Activated naive CD4-positive, alpha-beta T cell treated with anti-CD3 and anti-CD28 coated beads, Interleukin-2, amount 10 ng/mL, durations not matched to agents 7 days and 5 days (primary cell): ENCODE measurements at regions not wholly inside any gene's neighbourhood (a gene's known extent, or its start where the extent isn't known, plus 50 kb on each side); places are given as distances from the start of the nearest gene placed in this dataset.

Source experiments
- CTCF ChIA-PET: fragments of 350-600 bp; sonication (Branson Sonifier 250); formaldehyde crosslinking; loops from one replicate; lab custom pipeline; 2021; ENCODE audit warnings: antibody characterized with exemption; lab: Charles Lee
- DNase-seq: peaks from one replicate; pipeline ENCODE4 v3.0.0-alpha.2; 2020
- H3K27ac Mint-ChIP-seq: one replicate; pipeline ENCODE4 v1.8.0; 2021; ENCODE audit warnings: mild to moderate bottlenecking, moderate library complexity, mixed read lengths
- H3K27me3 Mint-ChIP-seq: one replicate; pipeline ENCODE4 v1.8.0; 2021; ENCODE audit warnings: mild to moderate bottlenecking, mixed read lengths
- H3K36me3 Mint-ChIP-seq: one replicate; pipeline ENCODE4 v1.8.0; 2021; ENCODE audit warnings: mixed read lengths
- H3K4me1 Mint-ChIP-seq: one replicate; pipeline ENCODE4 v1.8.0; 2021; ENCODE audit warnings: mixed read lengths
- H3K4me3 Mint-ChIP-seq: one replicate; pipeline ENCODE4 v1.8.0; 2021; ENCODE audit warnings: mild to moderate bottlenecking, moderate library complexity, mixed read lengths
- H3K9me3 Mint-ChIP-seq: one replicate; pipeline ENCODE4 v1.8.0; 2021; ENCODE audit warnings: mixed read lengths

DNA sequence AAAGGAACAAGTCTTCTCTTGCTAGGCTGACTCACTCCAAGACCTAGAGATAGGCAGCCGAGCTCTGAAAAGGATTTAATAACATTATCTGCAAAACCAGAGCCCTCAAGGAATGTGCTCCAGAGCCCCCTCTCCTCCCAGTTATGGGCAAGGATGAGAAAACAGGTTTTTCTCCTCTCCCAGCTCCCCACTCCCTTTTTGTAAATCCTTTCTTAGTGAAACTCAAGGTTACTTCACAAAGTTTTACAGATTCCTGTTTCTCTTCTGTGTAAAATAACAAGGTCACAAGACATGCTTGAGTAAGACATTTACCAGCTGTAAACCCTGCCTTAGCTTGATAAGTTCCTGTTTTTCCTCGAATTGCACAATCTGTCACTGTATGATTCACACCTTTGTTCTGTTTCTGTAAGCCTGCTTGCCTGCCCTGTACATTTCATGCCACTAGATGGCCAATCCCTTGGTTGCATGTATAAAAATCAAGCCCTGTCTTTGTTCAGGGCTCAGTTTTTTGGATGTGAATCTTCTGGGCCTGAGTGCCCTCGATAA, 489.4 kb downstream of the KCNA4 start:
- peaks cover 16% of the 10 kb centered on the region for H3K9me3 Mint-ChIP-seq
- no peak overlapping the region for H3K4me3 Mint-ChIP-seq
- H3K36me3 Mint-ChIP-seq = no peaks in the 10 kb centered on the region
- no peaks in the 10 kb centered on the region for H3K4me1 Mint-ChIP-seq
- no peaks in the 10 kb centered on the region for H3K27me3 Mint-ChIP-seq
- CTCF ChIA-PET = no interaction called here
- no peak for DNase-seq
- H3K27ac Mint-ChIP-seq = no peak overlapping the region

DNA sequence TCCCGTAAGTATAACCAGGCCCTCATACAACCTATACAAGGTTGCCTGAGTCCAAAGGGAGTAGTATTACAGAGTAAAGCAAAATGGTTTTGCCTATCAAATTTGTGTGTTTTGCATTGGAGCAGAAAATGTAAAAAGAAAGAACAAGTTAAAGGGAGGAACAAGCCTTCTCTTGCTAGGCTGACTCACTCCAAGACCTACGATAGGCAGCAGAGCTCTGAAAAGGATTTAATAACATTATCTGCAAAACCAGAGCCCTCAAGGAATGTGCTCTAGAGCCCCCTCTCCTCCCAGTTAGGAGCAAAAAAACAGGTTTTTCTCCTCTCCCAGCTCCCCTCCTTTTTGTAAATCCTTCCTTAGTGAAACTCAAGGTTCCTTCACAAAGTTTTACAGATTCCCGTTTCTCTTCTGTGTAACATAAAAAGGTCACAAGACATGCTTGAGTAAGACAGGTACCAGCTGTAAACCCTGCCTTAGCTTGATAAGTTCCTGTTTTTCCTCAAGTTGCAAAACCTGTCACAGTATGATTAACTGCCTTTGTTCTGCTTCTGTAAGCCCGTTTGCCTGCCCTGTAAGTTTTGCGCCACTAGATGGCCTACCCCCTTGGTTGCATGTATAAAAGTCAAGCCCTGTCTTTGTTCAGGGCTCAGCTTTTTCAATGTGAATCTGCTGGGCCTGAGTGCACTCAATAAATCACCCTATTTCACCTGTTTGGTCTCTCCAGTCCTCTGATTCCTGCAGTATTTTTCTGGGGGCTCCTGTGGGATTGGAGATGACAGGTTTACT, 498.2 kb downstream of the KCNA4 start:
- peaks cover 32% of the 10 kb centered on the region for H3K9me3 Mint-ChIP-seq
- H3K27me3 Mint-ChIP-seq = no peaks in the 10 kb centered on the region
- DNase-seq = no peak
- H3K27ac Mint-ChIP-seq = no peak overlapping the region
- no peak overlapping the region for H3K4me3 Mint-ChIP-seq
- CTCF ChIA-PET = no interaction called here
- no peaks in the 10 kb centered on the region for H3K4me1 Mint-ChIP-seq
- no peaks in the 10 kb centered on the region for H3K36me3 Mint-ChIP-seq

DNA sequence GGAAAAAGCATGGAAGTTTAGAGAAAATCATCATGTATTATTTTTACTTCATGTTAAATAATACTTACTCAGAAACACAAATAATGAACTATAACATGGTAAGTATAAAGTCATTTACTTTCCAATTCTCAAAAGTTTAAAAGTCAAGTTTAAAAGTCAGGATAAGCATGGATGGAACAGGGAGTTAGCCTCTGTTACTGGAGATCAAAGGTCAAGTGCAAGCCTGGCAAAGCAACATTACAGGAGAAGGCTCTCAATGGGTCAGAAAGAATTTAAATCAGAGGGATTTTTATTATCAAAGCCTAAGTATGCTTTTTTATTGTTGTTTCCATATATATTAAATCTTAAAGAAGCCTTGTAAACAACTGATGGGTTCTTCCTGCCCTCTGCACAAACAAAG, 505.4 kb downstream of the KCNA4 start:
- Mint-ChIP-seq H3K4me3 (no peak overlapping the region), H3K9me3 (no peaks in the 10 kb centered on the region), H3K4me1 (no peaks in the 10 kb centered on the region), H3K36me3 (no peaks in the 10 kb centered on the region), H3K27ac (no peak overlapping the region), H3K27me3 (no peaks in the 10 kb centered on the region)
- no peak for DNase-seq
- CTCF ChIA-PET = no interaction called here

DNA sequence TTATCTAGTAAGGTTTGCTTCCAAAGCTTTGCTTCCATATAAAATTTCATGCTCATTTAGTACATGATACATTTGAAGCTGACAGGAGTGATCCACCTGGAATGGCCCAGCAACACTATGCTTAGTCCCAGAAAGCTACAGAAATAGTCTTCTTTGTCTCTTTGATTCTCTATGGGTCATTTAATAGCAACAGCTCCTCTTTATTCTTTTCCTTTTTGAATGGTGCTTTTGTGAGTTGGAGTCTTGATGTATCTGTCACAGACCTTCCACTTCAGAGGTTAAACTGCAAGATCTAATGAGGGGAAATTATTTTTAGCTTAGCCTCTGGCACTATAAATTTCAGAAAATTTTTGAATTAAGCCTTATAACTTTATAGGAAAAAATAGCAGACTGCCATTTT, 509.5 kb downstream of the KCNA4 start:
- no peaks in the 10 kb centered on the region for H3K4me1 Mint-ChIP-seq
- DNase-seq = no peak
- H3K27me3 Mint-ChIP-seq = no peaks in the 10 kb centered on the region
- H3K27ac Mint-ChIP-seq = no peak overlapping the region
- H3K9me3 Mint-ChIP-seq = no peaks in the 10 kb centered on the region
- H3K36me3 Mint-ChIP-seq = no peaks in the 10 kb centered on the region
- CTCF ChIA-PET = no interaction called here
- no peak overlapping the region for H3K4me3 Mint-ChIP-seq

DNA sequence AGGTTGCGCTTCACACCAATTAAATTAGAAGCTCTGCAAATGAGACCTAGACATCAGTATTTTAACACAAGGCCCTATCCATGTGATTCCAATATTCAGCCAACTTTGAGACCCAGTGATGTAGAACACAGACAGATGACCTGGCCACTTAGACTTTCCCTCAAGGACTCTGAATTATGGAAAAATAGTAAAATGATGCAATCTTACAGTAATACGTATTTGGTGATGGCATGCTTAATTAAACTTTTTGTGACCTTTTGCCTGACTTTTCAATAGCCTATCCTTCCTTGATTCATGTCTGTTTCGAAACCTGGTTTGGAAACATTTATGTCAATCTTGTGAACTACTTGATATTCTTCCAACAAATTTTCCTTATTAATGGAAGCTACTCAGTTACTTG, 521.2 kb downstream of the KCNA4 start:
- CTCF ChIA-PET = no interaction called here
- H3K27ac Mint-ChIP-seq = no peak overlapping the region

DNA sequence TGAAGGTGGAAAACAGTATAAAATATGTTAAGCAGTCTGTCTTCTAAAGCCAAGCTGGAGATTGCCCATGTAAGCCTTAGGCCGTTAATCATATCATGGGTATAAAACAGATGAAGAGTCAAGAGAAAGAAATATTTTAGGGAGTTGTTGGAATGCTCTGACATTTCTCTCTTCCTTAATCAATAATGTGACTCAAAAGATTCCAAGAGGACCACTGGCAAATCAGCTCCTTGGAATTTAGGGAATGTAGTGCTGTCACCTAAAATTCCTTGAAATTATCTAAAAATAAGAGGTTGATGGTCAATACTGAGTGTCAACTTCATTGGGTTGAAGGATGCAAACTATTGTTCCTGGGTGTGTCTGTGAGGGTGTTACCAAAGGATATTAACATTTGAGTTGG, 525.9 kb downstream of the KCNA4 start:
- CTCF ChIA-PET = no interaction called here
- Mint-ChIP-seq H3K36me3 (no peaks in the 10 kb centered on the region), H3K27me3 (no peaks in the 10 kb centered on the region), H3K9me3 (peaks cover 6% of the 10 kb centered on the region), H3K27ac (no peak overlapping the region), H3K4me1 (no peaks in the 10 kb centered on the region), H3K4me3 (no peak overlapping the region)
- DNase-seq = no peak

More for the DNA sequence above, 521.2 kb downstream of the KCNA4 start:
- no peak overlapping the region for H3K4me3 Mint-ChIP-seq
- no peaks in the 10 kb centered on the region for H3K36me3 Mint-ChIP-seq
- peaks cover 6% of the 10 kb centered on the region for H3K9me3 Mint-ChIP-seq
- H3K4me1 Mint-ChIP-seq = no peaks in the 10 kb centered on the region
- H3K27me3 Mint-ChIP-seq = no peaks in the 10 kb centered on the region
- DNase-seq = no peak

DNA sequence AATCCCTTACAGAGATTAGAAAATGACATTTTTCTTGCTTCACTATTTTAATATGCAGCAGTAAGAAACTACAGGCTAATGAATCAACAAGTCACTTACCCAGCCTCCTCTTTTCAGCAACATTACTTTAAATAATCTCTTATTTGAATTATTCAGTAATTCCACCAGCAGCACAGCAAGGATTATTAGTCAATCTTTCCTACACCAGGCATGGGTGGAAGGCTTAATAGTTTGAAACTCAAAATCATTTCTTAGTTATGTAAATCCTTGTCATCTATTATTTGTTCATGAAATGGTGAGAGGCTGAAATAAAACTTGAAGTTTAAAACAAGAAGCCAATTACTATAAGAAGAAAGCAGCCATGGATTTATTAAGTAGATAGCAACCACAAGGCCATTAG, 530.5 kb downstream of the KCNA4 start:
- no peak overlapping the region for H3K4me3 Mint-ChIP-seq
- H3K36me3 Mint-ChIP-seq = no peaks in the 10 kb centered on the region
- no peak for DNase-seq
- no peaks in the 10 kb centered on the region for H3K27me3 Mint-ChIP-seq
- H3K4me1 Mint-ChIP-seq = no peaks in the 10 kb centered on the region
- H3K27ac Mint-ChIP-seq = no peak overlapping the region
- CTCF ChIA-PET = no interaction called here
- H3K9me3 Mint-ChIP-seq = peaks cover 3% of the 10 kb centered on the region

DNA sequence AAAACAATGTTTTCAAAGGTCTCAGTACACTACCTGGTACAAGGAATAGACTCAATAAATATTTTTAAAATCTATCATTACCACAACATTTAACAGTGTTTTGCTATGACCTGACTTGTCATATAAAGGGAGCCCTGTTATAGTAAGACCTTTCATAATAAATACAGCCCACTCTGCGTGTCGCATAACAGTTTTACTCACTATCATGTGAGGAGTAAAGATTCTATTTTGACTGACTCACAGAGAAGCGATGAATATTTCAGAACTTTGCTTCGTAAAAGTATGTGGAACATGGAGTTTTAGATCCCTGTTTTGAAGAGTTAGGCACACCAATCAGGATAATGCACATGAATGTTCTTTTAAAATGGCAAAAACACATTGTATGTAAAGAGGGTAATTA, 531.2 kb downstream of the KCNA4 start:
- no peak overlapping the region for H3K4me3 Mint-ChIP-seq
- H3K4me1 Mint-ChIP-seq = no peaks in the 10 kb centered on the region
- CTCF ChIA-PET = no interaction called here
- no peaks in the 10 kb centered on the region for H3K27me3 Mint-ChIP-seq
- no peak for DNase-seq
- no peaks in the 10 kb centered on the region for H3K36me3 Mint-ChIP-seq
- H3K27ac Mint-ChIP-seq = no peak overlapping the region
- H3K9me3 Mint-ChIP-seq = peaks cover 2% of the 10 kb centered on the region

DNA sequence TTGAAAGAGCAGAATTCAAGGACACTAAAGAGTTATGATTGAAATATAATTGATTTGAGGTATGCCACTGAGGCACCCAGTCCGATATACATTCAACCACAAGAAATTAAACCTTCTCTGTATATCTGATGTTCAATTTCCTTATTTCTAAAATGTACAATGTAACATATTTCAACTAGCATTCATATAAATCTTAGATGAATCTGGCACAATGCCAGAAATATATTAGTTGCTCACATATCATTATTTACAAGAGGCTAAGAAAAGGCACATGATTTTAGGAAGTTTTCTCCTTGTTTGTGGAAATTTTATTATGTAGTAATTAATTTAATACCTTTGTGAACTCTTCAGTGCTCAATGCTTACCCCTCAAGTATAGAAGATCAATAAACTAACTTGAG, 532.3 kb downstream of the KCNA4 start:
- Mint-ChIP-seq H3K36me3 (no peaks in the 10 kb centered on the region), H3K9me3 (peaks cover 2% of the 10 kb centered on the region), H3K4me3 (no peak overlapping the region), H3K4me1 (no peaks in the 10 kb centered on the region), H3K27me3 (no peaks in the 10 kb centered on the region), H3K27ac (no peak overlapping the region)
- no peak for DNase-seq
- CTCF ChIA-PET = no interaction called here

DNA sequence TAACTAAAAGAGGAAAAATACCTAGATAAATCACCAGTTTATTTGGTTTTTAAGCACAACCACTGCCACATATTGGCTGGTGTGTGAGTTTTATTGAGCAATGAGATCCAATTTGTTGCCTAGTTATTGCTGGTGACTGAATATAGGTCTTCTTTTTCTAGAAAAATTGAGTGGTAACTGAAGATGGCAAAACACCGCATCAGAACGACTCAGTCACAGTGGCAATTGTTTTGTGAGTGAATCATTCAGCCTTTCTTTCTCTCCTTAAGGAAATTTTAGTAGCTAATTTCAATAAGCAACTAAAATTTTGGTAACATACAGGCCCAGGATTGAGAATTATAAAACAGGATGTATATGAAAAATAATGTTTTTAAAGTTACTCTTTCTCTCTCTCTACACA, 533.0 kb downstream of the KCNA4 start:
- H3K4me3 Mint-ChIP-seq = no peak overlapping the region
- CTCF ChIA-PET = no interaction called here
- H3K36me3 Mint-ChIP-seq = no peaks in the 10 kb centered on the region
- no peaks in the 10 kb centered on the region for H3K27me3 Mint-ChIP-seq
- no peaks in the 10 kb centered on the region for H3K4me1 Mint-ChIP-seq
- no peak for DNase-seq
- no peak overlapping the region for H3K27ac Mint-ChIP-seq
- peaks cover 2% of the 10 kb centered on the region for H3K9me3 Mint-ChIP-seq

DNA sequence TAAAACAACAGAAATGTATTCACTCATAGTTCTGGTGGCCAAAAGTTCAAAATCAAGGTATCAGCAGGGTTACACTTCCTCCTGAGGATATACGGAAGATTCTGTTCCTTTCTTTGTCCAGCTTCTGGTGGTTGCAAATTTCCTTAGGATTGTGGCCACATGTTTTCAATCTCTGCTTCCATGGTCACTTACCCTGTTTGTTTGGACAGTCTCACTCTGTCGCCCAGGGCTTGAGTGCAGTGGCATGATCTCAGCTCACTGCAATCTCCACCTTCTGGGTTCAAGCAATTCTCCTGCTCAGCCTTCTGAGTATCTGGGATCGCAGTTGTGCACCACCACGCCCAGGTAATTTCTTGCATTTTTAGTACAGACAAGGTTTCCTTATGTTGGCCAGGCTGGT, 534.3 kb downstream of the KCNA4 start:
- no peaks in the 10 kb centered on the region for H3K4me1 Mint-ChIP-seq
- H3K9me3 Mint-ChIP-seq = peaks cover 2% of the 10 kb centered on the region
- CTCF ChIA-PET = no interaction called here
- H3K36me3 Mint-ChIP-seq = no peaks in the 10 kb centered on the region
- H3K4me3 Mint-ChIP-seq = no peak overlapping the region
- no peaks in the 10 kb centered on the region for H3K27me3 Mint-ChIP-seq
- DNase-seq = no peak
- no peak overlapping the region for H3K27ac Mint-ChIP-seq

DNA sequence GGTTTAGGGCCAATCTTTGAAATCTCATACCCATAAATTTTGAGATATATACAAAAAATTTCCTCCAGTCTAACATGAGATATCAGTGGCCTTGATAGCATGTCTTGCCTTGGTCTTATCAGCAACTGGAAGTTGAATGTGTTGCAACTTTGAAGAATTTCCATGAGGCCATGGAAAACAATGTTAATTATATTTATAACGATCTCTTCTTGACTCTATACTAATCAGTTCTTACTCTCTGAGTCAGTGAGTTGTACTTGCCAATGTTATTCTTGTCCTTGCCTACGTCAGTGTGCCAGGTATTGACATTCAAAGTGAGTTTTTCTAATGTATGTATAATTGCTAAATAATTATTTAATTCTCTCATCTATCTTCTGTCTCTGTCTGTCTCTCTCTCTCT, 535.1 kb downstream of the KCNA4 start:
- no peak overlapping the region for H3K27ac Mint-ChIP-seq
- no peaks in the 10 kb centered on the region for H3K4me1 Mint-ChIP-seq
- no peak overlapping the region for H3K4me3 Mint-ChIP-seq
- CTCF ChIA-PET = no interaction called here
- no peak for DNase-seq
- no peaks in the 10 kb centered on the region for H3K36me3 Mint-ChIP-seq
- H3K27me3 Mint-ChIP-seq = no peaks in the 10 kb centered on the region
- peaks cover 2% of the 10 kb centered on the region for H3K9me3 Mint-ChIP-seq

DNA sequence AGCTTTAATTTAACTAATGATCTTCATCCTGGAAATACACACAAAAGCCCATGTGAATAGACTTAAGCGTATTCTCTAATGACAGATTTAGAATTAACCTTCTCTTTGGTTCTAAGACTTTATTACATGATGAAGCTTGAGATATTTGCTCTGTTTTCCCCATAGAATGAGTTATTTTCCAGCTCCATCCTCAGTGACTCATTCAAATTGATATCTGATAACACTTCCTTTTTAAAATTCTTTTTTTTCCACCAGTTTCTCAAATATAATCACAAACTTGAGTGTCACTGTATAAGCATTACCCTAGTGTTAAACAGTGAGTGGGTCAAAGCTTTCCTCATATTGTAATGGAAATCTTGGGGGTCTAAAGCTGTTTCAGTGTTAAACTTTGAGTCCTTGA, 535.8 kb downstream of the KCNA4 start:
- H3K4me1 Mint-ChIP-seq = no peaks in the 10 kb centered on the region
- H3K36me3 Mint-ChIP-seq = no peaks in the 10 kb centered on the region
- H3K27ac Mint-ChIP-seq = no peak overlapping the region
- peaks cover 2% of the 10 kb centered on the region for H3K9me3 Mint-ChIP-seq
- CTCF ChIA-PET = no interaction called here
- DNase-seq = no peak
- H3K4me3 Mint-ChIP-seq = no peak overlapping the region
- no peaks in the 10 kb centered on the region for H3K27me3 Mint-ChIP-seq

DNA sequence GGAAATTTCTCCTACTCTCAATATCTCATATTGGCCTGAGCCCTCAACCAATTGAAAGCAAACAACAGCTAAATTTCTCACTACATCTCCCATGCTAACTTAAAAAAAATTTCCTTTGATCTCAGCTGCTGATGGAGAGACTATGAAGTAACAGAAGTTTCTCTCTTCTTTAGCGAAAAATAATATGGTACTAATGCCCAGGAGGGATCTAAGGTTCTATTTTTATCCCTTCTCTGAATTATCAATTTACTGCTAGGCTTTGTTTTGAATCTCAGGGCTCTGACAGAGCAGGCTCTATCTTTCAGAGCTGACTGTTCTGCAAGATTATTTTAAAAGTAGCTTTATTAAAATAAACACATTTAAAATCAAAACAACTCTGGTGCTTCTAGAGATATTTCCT, 558.6 kb downstream of the KCNA4 start:
- no peak for DNase-seq
- no peaks in the 10 kb centered on the region for H3K4me1 Mint-ChIP-seq
- no peaks in the 10 kb centered on the region for H3K27me3 Mint-ChIP-seq
- CTCF ChIA-PET = no interaction called here
- H3K4me3 Mint-ChIP-seq = no peak overlapping the region
- no peaks in the 10 kb centered on the region for H3K9me3 Mint-ChIP-seq
- H3K27ac Mint-ChIP-seq = no peak overlapping the region
- no peaks in the 10 kb centered on the region for H3K36me3 Mint-ChIP-seq

DNA sequence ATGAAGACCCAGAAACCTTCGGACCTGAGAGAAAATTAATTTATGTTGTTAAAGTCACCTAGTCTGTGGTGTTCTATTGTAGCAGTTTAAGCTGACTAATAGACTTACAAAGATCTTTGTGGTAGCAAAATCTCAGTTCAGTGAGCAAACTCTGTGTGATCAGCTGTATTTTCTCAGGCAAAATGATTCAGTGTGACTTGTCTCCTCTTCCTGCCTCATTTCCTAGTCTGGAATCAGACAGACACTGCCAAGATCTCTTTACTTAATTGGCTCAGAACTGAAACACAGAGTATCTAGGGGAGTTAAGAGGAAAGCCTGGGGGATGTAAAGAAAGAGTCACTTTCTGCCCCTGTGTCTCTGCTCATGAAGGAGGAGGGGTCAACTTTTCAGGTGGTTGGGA, 564.7 kb downstream of the KCNA4 start:
- DNase-seq = no peak
- CTCF ChIA-PET = no interaction called here
- Mint-ChIP-seq H3K4me1 (no peaks in the 10 kb centered on the region), H3K9me3 (no peaks in the 10 kb centered on the region), H3K27me3 (no peaks in the 10 kb centered on the region), H3K4me3 (no peak overlapping the region), H3K36me3 (no peaks in the 10 kb centered on the region), H3K27ac (no peak overlapping the region)
